ENCODE measurements at regions not wholly inside any gene's neighbourhood (a gene's known extent, or its start where the extent isn't known, plus 50 kb on each side); places are given as distances from the start of the nearest gene placed in this dataset.

DNA sequence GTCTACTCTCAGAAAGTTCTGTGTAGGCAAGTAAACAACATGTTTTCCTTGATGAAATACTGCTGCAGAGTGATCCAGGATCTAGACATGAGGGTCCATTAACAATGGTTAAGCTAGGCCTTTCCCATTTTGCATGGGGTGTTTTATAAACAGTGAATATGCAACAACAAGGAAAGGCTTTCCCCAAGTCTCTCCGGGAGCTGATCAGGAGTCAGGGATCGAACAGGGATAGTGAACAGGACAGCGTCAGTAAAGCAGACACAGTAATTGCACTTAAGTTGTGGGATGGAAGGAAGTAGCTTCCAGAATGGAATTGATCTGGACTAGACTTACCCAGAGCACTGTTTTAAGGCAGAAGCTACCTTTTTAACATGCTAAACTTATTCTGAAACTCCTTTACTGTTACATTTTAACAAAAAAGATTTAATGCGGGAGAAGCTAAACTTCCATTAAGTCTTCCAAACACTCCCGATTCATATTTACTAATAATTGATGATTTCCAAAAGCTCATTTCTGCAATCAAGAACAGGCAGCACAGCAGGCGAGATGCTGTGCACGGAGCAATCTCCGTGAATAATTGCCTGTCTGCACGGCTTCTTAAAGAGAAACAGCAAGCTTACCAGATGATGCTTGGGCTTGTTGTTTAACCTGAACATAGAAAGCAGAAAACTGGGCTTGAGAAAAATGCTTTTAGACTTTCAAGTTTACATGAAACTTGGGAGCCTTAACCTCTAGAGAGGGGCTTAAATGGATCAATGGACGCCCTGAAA lies 50.3 kb upstream of the DOCK1 start:
- intact Hi-C loops (cut with DNase I), result no loop called here
- TF ChIP-seq, protein P1, sequence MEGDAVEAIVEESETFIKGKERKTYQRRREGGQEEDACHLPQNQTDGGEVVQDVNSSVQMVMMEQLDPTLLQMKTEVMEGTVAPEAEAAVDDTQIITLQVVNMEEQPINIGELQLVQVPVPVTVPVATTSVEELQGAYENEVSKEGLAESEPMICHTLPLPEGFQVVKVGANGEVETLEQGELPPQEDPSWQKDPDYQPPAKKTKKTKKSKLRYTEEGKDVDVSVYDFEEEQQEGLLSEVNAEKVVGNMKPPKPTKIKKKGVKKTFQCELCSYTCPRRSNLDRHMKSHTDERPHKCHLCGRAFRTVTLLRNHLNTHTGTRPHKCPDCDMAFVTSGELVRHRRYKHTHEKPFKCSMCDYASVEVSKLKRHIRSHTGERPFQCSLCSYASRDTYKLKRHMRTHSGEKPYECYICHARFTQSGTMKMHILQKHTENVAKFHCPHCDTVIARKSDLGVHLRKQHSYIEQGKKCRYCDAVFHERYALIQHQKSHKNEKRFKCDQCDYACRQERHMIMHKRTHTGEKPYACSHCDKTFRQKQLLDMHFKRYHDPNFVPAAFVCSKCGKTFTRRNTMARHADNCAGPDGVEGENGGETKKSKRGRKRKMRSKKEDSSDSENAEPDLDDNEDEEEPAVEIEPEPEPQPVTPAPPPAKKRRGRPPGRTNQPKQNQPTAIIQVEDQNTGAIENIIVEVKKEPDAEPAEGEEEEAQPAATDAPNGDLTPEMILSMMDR (IDR thresholded peaks at IDR 0.05; ENCODE audit: borderline replicate concordance, extremely low read depth, insufficient read depth), result no peak
- no peak overlapping the region for H3K9ac ChIP-seq (ENCODE audit: low read length in 3 of 3)
- H3K27me3 ChIP-seq (ENCODE audit: control insufficient read depth, insufficient read depth, low read length), result no peaks in the 10 kb centered on the region
- H3K27ac ChIP-seq (ENCODE audit: low read depth in 2 of 2, low read length in 2 of 2), result no peak overlapping the region
- no peak for DNase-seq
- no peak overlapping the region for H3K4me3 ChIP-seq (ENCODE audit: low read length in 3 of 3)
- H3K9me3 ChIP-seq (ENCODE audit: control insufficient read depth in 2 of 3, insufficient read depth in 1 of 3, low read length in 3 of 3), result peaks cover 0 to 5% (median 0%) of the 10 kb centered on the region in 3 donors
- H3K36me3 ChIP-seq (ENCODE audit: control insufficient read depth in 2 of 3, insufficient read depth in 3 of 3, low read length in 3 of 3), result no peaks in the 10 kb centered on the region
- no peaks in the 10 kb centered on the region for H3K4me1 ChIP-seq (ENCODE audit: control insufficient read depth in 2 of 3, insufficient read depth in 2 of 3, low read depth in 1 of 3, low read length in 3 of 3)
- no peak for FAIRE-seq
